ENCODE measurements at regions not wholly inside any gene's neighbourhood (a gene's known extent, or its start where the extent isn't known, plus 50 kb on each side); places are given as distances from the start of the nearest gene placed in this dataset.

GRCh38 chr10:30728127-30728526 lies 98.6 kb upstream of the LYZL2 start:
- TF ChIP-seq CTCF (IDR thresholded peaks at IDR 0.05; ENCODE audit: insufficient read depth, low read depth, low read length) (no peak), EZH2 (IDR thresholded peaks at IDR 0.05; ENCODE audit: insufficient read depth, low read length) (no peak)

Measured in astrocyte (in vitro differentiated cells and primary cell).